Peyer's patch (tissue), 4 donors: ENCODE measurements at regions not wholly inside any gene's neighbourhood (a gene's known extent, or its start where the extent isn't known, plus 50 kb on each side); places are given as distances from the start of the nearest gene placed in this dataset.

Experiments used
- POLR2A ChIP-seq, 2 donors: fragments of 450-650 bp; IDR thresholded peaks; one replicate each; pipeline ENCODE4 v1.5.1; 2017; ENCODE audit warnings: antibody characterized with exemption in 2 of 2, mild to moderate bottlenecking in 2 of 2, moderate library complexity in 2 of 2
- TF ChIP-seq, protein P1 (sequence below), 6 experiments: fragments of 450-650 bp in 4 of 6; fragments of 200-600 bp in 2 of 6; sonication (generic) in 1 of 6; IDR thresholded peaks; one replicate each; pipeline ENCODE4 v1.5.1; 2017 to 2019; ENCODE audit warnings: antibody characterized with exemption in 6 of 6, mild to moderate bottlenecking in 3 of 6, moderate library complexity in 1 of 6

DNA sequence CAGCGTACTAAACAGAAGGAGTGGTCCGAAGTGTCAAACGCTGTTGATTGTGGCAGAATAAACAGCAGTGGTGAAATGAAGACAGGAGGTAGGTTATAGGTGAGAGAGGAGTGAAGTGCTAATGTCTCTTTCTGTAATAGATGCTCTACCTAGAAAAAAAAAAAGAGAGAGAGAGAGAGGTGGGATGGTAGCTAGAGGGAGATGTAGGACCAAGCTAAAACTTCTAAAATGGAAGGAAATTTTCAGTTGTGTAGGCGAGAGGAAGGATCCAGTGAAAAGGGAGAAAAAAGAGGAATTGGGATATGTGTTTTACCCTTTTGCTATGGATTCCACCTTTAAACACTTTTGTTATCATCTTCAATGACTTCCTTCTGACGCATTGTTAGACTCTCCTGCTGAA lies 126.5 kb upstream of the BMP2 start:
- TF ChIP-seq, protein P1, sequence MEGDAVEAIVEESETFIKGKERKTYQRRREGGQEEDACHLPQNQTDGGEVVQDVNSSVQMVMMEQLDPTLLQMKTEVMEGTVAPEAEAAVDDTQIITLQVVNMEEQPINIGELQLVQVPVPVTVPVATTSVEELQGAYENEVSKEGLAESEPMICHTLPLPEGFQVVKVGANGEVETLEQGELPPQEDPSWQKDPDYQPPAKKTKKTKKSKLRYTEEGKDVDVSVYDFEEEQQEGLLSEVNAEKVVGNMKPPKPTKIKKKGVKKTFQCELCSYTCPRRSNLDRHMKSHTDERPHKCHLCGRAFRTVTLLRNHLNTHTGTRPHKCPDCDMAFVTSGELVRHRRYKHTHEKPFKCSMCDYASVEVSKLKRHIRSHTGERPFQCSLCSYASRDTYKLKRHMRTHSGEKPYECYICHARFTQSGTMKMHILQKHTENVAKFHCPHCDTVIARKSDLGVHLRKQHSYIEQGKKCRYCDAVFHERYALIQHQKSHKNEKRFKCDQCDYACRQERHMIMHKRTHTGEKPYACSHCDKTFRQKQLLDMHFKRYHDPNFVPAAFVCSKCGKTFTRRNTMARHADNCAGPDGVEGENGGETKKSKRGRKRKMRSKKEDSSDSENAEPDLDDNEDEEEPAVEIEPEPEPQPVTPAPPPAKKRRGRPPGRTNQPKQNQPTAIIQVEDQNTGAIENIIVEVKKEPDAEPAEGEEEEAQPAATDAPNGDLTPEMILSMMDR (IDR thresholded peaks at IDR 0.05), result peak in 1 of 6 experiments; percentile 5
- TF ChIP-seq POLR2A (IDR thresholded peaks at IDR 0.05), result no peak
